ENCODE measurements at regions not wholly inside any gene's neighbourhood (a gene's known extent, or its start where the extent isn't known, plus 50 kb on each side); places are given as distances from the start of the nearest gene placed in this dataset.

DNA sequence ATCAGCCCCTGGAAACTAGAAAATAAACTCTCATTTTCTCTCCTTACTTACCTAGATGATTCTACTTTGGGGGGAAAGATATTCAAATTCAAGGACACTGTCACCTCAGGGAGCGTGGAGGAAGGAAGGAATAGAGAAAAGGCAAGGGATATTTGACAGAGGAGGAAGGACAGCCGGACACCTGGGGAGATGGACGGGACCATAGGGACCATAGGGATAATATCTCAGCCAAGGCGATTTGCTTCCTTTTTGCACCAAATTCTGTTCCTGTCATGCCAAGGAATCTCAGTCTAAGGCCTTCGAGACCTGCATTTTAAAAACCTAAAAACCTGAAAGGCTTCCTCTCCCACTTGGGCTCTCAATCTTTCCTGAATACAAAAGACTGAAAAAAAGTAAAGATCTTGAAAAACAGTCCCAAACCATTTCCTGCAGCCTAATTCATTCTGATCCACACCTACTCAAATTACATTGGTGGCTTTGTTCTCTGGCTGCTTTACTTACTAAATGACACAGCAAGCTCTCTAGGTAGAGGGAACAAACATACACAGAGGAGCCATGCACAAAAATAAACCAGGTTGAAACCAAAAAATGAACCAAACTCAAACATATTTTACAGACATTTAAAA lies 73.9 kb upstream of the SLC24A5 start:
- no peak for DNase-seq (ENCODE audit: low read depth)

DNA sequence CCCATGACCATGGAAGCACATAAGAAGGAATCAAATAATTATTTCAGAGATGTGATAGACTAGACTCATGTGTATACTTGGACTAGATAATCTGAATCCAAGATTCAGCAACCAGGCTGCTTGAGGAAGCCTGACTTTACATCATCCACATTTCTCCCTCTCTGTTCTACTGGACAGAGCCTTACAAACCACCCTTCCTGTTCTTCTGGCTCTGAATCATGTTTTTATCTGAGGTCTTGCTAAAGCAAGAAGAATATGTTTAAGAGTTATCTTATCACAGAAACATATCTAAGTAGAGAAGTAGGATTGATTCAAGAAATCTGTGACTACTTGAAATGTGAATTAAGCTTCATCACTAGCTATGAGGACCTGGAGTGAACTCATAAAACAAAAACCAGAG lies 71.1 kb upstream of the SLC24A5 start:
- DNase-seq (ENCODE audit: low read depth) = no peak

DNA sequence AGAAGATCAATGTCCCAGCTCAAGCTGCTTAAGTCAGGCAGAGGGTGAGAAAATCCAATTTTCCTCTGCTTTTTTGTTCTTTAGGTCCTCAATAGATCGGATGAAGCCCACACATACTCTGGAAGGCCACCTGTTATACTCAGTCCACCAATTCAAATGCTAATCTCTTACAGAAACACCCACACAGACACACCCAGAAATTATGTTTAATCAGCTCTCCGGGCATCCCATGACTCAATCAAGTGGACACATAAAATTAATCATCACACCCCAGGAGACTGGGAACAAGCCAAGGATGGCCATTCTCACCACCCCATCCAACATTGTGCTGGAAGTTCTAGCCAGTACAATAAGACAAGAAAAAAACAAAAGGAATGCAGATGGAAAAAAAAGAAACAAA lies 67.8 kb upstream of the SLC24A5 start:
- DNase-seq (ENCODE audit: low read depth) = no peak

GRCh38 chr15:48058371-48058770 lies 62.4 kb upstream of the SLC24A5 start:
- no peak for DNase-seq (ENCODE audit: low read depth)

- DNase-seq (ENCODE audit: low read depth) = no peak
Observed at GRCh38 chr15:48059791-48060190, 61.0 kb upstream of the SLC24A5 start.

- DNase-seq (ENCODE audit: low read depth) = no peak
Observed at GRCh38 chr15:48060396-48060795, 60.4 kb upstream of the SLC24A5 start.

DNA sequence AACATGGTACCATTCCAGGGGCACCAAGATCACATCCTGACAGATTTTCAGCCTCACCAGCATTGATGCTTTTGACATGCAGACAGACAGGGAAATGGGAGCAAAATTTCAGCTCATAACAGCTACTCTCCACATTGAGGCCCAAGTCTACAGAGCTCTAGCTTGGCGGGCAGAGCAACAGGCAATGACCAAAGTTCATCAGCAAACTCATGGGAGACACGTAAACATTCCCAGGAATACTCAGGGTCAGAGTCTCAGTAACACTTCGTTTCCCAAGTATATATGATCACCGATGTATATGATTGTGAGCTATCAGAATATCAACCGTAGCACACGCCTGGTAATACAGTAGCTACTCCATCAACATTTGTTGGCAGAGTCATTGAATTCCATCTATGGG lies 59.2 kb upstream of the SLC24A5 start:
- DNase-seq (ENCODE audit: low read depth) = no peak

DNA sequence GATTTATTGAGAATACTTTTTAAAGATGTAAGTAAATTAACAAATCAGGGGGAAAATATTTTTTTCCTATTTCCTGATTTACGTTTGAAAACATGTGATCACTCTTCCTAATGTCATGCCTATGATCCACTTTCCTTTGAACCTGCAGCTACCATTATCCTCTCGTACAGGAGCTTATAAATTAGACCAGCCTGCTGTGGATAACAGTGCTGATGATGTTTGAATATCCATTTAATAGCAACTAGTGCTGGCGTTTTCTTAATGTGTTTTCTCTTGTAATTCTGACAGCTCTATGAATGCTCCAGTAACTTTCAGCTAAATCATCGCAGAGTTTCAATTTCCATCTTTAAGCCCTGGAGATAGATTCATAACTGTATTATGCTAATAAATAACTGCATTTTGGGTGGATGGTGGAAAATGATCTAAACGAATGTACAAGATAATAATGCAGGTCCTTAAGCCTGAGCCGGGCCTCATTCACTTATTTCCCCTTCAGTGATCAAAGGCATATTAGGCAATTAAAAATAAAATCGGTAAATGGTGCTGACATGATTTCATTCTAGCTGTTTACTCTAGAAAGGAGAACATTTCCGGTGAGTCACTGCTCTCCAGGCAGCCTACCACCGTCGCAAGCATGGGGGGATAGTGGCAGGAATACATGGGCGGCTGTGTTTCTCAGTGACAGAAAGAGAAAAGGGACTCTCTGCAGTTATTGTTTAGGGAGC lies 58.5 kb upstream of the SLC24A5 start:
- no peak for DNase-seq (ENCODE audit: low read depth)

DNA sequence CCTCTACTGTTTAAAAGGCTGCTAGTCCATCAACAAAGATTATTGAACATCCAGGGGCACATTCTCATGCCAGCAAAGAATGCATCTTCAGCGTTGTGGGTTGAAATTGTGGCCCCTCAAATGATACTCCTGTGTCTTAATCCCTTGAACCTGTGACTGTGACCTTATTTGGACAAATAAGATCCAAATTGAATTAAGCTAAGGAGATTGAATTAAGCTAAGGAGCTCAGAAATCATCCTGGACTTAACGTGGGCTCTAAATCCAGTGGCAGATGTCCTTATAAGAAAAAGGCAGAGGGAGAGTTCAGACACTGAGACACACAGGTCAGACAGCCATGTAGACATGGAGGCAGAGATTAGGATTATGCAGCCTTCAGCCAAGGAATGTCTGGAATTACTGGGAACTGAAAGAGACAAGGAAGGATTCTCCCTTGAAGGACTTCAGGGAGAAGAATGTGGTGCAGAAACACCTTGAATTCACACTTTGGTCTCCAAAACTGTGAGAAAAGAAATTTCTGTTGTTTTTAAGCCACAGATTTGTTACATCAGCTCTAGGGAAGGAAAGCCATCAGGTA lies 57.3 kb upstream of the SLC24A5 start:
- no peak for DNase-seq (ENCODE audit: low read depth)

DNA sequence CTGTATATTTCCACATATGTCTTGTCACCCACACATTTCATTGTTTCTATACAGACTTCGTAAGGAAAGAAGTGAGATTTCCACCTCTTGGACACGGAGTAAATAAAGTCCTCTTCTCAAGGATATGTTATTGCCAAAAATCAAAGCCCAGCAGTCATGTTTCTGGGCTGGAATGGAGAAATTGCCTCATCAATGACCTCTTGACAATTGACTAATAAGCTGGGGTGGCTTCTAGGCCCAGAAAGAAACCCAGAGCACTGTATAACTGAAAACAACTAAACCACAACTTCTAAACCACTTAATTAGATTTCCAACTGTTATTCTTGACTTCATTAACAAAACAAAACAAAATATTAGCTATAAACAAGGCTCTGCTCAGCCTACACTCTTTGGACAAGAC lies 56.4 kb upstream of the SLC24A5 start:
- no peak for DNase-seq (ENCODE audit: low read depth)

DNA sequence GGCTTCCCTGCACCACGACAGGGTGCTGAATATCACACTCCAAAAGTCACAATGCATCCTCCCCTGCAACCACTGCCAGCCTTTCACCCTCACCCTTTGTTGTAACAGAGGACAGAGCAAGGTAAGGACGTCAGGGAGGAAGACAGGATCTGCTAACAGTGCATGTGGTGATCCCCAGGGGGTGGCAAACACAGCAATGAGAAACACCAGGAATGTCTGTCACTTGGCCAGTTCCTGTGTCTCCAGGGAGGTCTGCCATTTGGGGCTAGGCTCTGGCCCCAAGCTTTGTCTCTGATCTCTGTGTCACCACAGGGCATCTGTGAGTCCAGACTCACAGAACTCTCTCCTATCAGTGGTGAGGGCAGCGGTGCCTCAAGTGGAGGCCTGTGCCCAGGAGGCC lies 54.3 kb upstream of the SLC24A5 start:
- no peak for DNase-seq (ENCODE audit: low read depth)
